HG03159 (cell line): ENCODE measurements at regions not wholly inside any gene's neighbourhood (a gene's known extent, or its start where the extent isn't known, plus 50 kb on each side); places are given as distances from the start of the nearest gene placed in this dataset.
"Not testable (repeated sequence)": the region's sequence is repeated elsewhere in the genome, so short reads cannot be mapped to it uniquely, and the experiment has no call there.

Source experiments
- ATAC-seq: cut with Tn5 transposase; IDR thresholded peaks from one replicate; pipeline ENCODE4 v1.9.1; 2021; ENCODE audit warnings: mild to moderate bottlenecking, moderate library complexity; ENCODE audit not compliant: unreplicated experiment

DNA sequence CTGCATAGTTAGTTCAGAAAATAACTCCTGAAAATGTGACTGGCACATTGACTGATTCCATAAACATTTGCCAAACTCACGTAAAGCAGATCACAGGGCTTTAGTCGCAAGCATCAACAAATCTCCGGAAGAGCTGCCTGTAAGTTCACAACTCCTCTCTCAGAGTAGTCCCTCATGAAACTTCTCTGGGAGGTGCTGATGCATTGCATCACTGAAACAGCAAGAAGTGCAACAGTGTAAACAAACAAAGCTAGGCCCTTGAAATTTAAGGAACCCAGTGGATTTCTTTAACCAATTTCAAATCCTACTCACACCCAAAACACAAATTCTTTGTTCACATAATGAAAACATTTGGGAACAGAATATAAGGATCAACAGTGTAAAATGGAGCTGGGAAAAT, 1691.7 kb upstream of the FLRT2 start:
- ATAC-seq = no peak

DNA sequence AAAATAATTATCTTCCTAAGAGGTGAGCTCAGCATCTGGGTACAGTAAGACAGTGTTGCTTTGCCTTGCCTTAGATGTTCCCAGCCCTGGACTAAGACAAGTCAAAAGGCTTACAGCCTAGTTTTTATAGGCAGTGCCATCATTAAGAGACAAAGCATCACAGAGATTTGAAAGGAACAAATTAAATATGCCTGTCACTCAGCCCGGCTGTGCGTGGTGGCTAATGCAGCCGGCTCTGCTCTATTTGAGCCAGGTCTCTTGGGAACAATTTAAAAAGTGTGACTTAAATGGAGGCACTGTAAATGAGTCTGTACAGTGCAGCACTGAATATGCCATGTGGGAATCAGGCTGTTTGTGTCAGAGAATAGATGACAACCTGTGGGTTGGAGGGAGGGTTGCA, 1687.4 kb upstream of the FLRT2 start:
- no peak for ATAC-seq

DNA sequence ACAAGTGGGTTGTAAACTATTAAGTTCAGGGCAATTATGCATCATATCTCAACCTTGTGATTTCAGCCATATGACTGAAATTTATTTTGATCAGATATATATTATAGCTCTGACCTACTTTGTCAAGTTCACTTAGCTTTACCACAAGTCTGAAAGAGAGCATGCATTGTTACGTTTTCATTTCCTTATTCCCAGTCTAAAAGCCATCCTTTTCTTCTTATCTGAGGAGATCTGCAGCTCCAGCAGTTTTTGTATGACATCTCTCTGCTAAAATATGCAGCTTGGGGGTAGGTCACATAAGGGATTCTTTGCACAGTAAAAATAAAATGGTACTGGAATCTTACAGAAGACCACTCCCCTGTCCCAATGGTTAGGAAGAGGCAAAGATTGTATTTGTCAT, 1682.8 kb upstream of the FLRT2 start:
- ATAC-seq = no peak

DNA sequence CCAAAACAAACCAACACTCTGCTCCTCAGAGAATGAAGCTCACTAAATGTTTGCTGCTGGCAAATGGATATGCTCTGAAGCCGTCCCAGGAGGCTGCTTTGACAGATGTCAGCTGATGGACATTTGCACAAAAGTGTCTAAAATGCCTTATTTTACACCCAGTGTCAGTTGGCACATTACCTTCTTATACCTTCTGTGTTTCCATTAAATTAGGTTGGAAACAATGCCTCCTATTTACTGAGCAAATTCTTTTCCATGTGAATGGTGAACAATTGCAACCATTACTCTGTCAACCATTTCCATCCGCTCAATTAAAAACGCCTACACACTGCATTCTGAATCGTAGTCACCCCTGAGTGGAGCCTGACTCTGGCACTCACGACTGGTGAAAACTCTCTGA, 1679.9 kb upstream of the FLRT2 start:
- ATAC-seq = no peak

DNA sequence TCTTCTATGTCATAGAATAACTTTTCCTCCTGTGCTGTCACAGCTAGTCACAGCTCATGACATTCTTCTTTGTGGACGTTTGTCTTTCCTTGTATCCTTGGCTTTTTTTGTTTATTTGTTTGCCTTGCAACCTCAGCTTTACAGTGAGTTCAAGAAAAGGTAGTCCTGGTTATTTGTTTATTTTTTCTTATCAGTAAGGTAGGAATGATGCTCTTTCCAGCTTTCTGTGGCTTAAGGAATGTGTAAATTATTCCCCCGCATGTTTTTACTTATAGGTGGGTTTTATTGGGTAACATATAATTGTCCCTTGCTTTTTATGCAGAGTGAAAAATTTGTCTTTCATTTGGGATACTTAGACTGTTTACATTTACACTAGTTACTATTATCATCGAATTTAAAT, 1673.6 kb upstream of the FLRT2 start:
- ATAC-seq = no peak

DNA sequence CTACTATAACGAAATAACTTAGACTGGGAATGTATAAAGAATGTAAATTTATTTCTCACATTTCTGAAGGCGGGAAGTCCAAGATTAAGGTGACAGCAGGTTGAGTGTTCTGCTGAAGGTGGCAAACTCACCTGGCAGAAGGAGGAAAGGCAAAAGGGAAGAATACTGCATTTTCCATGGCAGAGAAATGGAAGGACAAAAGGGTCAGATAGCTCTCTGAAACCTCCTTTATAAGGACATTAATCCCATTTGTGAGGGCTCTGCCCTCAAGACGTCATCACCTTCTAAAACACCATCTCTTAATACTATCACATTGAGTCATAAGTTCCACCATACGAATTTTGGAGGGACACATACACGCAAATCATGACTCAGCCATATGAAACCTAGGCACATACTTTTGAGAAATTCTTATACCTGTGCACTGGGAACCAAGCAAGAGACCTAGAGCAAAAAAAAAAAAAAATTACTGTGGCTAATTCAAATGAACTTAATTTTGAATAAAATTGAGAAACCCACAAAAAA, 1669.3 kb upstream of the FLRT2 start:
- no peak for ATAC-seq

DNA sequence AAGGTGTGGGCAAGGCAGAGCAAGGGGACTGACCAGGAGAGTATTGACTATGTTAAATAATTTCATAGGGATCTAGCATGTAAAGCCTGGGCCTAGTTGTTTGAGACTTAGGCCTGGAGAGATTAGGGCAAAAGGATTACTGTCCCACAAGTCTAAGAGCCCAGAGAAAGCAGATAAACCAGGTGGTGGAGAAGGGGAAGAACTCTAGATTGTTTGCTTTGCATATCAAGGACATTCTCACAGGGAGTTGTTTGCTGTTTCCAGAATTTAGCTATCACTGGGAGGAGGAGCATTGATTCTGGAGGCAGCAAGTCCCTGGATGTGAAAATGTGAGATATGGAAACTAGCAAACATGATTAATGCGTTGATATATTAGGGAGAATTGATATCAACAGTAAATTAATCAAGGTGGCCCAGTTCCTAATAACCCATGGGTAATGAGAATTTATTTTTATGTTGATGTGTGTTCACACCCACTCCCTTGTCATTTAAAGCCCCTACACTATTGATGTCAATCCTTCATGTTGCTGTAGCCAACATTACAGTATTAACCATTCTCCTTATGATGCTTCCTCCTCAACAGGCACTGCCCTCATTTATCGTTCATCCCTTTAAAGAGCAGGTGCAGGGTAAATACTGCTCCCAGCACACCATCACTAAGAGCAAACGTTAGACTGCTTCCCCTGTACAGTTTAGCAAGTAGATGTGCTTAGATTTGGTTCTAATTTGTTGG, 1666.7 kb upstream of the FLRT2 start:
- no peak for ATAC-seq

DNA sequence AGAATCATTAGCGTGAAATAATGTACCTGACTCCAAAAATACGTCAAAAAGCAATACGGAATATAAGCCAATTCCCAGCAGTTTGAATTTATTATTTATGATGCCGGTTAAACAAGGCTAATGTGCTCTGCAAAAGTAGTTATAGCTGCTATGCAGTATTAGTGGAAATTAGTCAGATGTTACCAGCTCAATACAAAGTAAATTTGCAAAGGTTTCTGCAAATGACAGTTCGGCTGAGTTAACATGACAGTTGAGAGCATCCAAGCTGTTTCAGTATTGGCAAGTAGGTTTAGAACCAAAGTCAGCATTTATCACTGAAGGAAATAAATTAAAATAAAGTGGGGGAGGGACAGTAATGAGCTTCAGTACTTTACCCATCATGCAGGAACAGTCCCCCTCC, 1665.8 kb upstream of the FLRT2 start:
- ATAC-seq = no peak

DNA sequence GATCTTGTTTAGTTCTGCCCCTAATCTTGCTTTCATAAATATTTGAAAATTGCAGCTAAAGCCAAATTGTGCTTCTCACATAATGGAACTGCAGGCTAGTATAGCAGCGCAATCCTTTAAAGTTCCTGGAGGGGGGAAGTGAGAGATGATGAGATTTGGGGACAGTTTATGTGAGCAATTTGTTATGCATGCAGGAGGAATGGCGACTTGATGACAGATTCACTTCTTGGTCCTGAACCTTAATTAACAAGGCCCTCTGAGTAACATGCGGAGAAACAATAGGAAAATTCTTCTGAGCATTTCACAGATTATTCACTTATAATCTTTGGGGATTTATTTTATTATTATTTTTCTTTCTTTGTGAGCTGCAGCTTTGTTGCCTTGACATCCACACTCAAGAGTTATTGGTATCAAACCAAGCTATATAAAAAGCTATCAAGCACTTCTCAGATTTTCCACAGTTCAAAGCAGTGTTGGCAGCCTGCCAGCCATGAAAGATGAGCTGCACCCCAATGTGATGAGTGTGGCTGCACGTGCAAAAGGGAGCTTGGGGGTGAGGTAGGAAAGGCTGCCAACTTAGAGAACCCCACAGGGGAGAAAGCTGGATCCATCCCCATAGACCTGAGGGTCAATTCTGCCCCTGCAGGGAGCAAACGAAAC, 1662.2 kb upstream of the FLRT2 start:
- ATAC-seq = no peak

DNA sequence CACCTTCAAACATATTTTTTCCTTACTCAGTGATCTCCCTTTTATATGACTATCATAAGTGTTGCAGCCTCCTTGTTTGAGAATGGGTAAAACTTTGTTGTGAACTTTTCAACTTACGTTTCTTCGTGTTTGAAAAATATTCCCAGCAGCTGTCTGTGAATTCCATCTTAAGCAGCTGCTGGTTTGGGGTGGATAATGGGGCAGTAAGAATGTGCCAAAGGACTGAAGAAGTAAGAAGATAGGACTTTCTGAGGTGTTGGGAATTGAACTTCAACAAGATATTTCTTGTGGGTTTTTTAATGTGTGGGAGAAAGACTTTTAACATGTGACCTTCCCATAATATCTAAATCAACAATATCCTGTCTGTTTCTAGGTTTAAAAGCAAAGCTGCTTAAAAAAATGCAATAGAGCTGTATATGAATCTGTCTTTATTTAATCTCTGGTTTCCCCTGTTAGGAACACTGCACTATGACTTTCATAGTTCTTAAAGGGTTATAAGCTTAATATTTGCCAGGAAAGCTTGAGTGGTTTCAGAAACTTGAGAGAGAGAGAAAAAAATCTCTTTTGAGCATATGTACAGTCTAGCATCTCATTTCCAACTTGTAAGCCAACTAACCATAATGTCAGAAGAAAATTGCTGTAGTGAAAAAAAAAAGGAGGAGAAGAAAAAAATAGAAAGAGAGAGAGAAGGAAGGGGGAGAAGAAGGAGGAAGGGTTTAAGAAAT, 1659.2 kb upstream of the FLRT2 start:
- no peak for ATAC-seq

DNA sequence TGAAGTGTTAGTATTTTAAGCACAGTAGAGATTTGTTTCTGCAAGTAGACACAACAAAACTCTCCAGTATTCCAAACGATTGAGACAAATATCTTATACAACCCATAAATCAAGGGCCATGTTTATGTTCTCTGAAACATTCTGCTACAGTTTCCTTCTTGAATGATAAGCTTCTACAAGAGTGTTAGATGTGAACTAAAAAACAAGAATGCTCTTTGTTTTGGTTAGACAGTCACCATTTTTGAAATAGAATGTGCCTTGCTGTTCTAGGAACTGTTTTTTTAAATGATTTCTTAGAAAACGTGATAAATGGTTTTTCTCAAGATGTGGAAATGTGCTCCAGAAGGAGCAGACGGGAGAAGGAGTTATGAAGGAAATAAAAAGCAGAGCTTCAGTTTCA, 1656.3 kb upstream of the FLRT2 start:
- no peak for ATAC-seq

DNA sequence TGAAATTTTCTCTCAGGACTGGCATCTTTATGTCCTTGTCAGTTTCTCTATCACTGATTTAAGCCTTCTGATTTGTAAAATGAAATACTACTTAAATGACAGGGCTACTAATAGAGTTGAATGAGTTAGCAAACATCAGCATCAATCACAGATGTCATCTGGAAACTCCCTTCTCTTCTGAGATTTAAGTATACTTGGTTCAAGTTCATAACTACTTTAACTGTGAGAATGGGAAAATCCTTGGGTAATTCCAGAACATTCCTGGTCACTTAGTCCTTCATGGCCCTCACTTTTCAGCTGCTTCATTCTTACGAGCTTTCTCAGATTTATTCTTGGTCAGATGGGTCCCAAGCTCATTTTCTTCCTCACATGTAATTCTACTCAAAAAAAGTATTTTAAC, 1655.3 kb upstream of the FLRT2 start:
- ATAC-seq = no peak

DNA sequence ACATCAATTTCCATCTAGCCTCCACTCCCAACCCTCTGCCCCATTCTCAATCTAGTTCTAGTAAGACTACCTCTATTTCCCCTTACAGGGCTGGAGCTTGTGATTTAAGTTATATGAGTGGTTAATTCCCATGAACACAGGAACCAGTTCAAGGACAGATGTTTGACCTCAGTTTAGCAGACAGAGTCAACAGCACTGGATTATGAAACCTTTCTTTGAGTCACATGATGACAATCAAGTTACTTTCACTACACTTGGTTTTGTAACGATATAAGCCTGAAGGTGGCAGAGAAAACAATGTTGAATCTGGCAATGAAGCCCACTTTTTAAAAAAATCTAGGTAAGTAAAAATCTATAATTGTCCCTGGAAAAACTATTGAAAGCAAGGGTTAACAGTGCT, 1646.2 kb upstream of the FLRT2 start:
- no peak for ATAC-seq

DNA sequence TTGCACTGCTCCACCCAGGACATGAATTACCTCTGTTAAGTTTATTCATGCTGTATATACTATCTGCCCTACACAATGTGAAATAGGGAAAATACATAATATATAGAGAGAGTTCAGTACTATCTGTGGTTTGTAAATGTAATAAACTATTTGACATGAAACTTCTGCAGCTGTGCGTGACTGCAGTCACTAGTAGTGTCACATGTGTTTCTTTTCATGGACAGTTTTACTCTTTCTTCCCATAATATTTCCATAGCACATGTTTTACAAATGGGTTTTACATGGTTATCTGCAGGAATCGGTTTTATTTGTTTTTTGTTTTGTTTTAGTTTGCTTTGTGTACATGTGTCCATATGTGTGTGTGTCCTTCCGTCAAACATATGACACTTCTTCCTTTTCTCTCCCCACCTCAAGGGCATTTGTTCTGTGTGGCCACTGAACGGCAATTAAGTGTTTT, 1644.1 kb upstream of the FLRT2 start:
- ATAC-seq = no peak

DNA sequence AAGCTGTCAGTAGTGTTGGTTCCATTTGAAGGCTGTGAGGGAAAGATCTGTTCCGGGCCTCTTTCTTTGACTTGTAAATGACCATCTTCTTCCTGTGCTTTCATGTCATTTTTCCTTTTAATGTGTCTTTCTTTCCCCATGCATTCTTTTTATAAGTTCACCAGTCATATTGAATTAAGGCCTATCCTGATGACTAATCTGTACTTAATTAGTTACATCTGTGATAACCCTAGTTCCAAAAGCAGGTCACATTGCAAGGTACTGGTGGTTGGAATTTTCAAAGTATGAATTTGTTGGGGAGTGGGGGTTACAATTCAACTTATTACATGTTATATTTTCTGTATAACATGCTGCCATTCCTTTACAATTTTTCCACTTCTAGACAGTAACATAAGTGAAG, 1642.1 kb upstream of the FLRT2 start:
- no peak for ATAC-seq

DNA sequence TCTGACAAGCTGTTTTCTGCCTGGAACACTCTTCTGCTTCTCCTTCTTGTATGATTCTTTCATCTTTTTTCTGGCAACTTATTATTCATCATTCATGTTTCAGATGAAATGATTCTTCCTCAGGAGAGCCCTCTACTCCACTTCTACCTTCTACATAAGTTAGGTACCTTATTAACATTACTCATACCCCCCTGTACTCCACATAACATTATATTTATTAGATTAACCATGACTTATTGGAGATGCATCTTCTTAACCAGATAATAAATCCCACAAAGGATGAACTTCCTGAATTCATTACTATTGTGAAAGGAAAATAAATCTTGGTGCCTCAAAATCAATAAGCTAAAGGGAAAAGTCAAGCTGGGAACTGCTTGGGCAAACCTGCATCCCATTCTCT, 1636.5 kb upstream of the FLRT2 start:
- ATAC-seq = no peak

DNA sequence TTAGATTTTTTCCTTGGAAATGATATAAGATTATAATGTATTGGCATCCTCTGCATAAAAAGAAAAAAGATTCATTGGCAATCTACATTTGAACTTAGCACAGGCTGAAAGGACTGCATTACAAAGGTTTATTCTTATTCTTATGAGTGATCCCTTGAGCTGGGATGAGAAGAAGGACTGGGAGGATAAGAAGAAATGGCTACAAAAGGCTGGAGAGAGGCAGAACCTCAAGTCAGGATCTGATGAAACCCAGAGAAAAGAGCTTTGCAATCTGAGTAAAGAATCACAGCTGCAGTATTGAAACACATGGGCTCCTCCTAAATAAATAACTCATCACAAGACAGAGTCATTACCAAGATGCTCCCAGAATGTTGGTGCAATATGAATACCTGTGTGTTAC, 1635.4 kb upstream of the FLRT2 start:
- no peak for ATAC-seq

DNA sequence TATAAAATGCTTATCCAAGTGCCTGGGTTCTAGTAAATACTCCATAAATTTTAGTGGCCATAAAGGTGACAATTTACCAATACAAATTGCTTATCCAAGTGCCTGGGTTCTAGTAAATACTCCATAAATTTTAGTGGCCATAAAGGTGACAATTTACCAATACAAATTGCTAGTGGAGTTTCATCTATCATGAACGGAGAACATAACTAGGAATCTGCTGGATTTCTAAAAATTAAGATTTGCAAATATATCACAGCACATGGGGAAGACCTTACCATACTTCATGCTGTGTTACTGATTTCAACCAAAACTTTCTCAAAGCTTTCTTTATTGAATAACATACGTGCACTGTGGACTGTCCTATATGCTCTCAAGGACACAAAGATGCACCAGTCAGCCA, 1631.4 kb upstream of the FLRT2 start:
- ATAC-seq = not testable (repeated sequence)

DNA sequence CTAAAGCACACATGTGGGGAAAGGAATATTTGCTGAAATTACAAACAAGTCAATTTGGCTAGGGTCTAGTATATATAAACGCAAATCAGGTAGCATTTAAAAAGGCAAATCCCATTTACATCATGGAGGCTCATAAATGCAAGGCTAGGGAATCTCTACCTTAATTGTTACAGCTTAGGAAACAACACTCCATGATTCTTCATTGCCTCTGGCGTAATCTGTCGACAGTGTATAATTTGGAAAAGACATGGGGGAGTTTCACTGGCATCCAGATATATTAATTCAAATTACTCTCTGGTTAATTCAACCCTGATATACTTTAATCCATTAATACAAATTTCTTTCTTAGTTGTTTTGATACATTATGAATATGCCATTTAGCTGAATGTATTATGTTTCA, 1630.2 kb upstream of the FLRT2 start:
- ATAC-seq = no peak

DNA sequence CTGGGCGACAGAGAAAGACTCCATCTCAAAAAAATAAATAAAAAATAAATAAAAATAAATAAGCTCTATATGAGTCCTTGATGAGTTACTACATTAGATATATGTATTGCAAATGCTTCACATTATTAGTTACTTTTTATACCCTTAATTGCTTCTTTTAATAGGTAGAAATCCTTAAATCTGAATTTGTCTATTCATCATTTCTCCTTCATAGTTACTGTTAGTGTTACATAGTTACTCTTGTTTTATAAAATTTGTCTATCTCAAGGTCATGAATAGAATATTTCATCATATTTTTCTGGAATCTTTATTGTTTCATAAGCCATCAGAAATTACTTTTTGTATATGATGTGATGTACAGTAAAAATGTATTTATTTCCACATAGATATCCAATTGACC, 1624.8 kb upstream of the FLRT2 start:
- no peak for ATAC-seq

DNA sequence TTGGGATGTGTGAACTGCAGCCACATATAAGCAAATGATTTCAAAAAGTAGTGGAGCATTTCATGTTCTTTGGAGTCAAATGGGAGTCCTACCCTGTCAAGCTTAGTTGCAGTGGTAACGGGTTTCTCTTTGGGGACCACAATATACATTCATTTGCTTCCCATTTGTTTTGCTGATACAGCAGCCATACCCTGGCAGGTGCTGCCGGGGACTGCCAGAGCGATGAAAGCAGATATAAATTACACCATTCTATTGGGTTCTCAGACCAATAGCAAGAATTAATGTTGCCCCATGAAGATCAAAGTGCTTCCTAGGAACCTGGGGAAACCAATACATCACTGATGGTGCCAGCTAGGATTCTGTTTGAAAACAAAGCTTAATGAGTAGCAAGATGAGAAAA, 1621.5 kb upstream of the FLRT2 start:
- no peak for ATAC-seq

DNA sequence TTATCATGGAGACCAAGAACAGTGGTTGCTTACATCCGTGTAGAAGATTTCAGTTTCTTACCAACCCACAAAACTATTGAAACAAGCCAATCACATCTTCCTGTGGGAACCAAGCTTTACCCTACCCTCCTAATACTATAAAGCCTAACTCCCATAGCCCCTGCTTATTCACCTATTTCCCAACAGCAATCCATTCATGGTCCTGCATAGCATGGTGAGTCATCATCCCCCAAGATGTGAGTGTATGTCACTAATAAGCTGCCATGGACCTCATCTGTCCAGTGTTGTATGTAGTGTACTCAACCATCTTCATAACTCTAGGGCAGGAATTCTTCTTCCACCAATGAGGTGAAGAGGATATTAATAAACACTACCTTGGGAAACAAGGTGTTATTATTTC, 1620.4 kb upstream of the FLRT2 start:
- ATAC-seq = no peak
